ENCODE measurements at regions not wholly inside any gene's neighbourhood (a gene's known extent, or its start where the extent isn't known, plus 50 kb on each side); places are given as distances from the start of the nearest gene placed in this dataset.

DNA sequence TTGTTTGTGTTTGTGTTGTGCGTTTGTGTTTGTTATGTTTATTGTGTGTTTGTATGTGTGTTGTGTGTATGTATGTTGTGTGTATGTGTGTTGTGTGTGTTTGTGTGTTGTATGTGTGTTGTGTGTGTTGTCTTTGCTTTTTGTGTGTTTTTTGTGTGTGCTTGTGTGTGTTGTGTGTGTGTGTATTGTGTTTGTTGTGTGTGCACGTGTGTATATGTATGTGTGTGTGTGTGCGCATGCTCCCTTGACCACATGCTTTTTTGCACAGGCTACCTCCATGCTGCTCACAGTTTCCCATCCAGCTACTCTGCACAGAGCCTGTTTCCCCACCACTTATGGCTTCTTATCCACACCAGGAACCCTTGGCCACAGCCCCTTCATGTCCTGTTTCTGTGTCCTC lies 720.0 kb upstream of the ADAMTS16 start:
- DNase-seq: no peak

DNA sequence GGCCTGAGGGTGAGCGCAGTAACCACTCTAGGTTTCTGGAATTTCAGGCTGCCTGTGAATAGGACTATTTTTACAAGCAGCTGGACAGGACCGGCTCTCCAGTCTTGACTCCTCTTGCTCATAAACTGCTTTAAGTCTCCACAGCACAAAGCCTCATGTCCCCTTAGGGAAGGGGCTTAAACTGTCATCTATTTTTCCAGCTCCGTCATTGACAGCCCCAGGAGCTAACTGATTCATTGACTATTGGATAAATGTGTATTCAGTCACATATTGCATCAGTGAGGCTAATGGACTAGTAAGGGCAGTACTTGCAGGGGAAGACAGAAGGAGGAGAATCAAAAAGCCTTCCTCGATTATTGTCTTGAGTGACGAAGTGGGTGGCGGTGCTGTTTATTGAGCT lies 719.4 kb upstream of the ADAMTS16 start:
- no peak for DNase-seq

DNA sequence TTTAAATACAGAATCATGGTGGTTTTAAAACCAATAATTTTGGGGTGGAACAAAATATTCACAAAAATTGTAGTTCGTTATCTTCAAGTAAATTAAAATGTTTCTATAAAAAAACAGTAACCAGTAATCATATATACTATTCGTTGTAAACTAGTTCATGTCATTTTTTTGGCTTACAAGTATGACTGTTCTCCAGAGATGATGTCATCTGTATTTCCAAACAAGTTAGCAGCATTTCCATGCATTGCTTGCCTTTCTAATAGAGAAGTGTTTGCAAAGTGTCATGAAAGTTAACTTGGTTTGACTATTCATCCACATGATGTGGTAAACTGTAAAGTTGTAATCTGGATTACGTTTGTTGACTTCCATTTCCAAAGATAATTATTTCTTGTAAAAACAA lies 717.9 kb upstream of the ADAMTS16 start:
- DNase-seq: no peak

DNA sequence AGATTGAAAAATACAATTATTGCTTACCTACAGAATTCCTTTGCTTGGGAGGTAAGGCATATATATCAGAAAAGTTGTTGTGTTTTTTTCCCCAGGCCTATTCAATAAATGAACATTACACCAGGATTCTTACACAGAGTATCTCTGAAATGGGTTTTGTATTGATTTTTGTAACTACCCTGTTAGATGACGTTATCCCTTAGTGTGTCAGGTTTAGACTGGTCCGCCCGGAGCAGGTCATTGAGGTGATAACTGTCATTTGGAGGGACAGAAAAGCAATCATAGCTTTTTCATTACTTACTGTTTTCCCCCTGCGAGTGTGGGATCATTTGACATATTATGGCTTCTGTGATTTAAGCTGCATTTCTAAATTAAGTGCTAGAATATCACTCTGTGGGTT lies 715.2 kb upstream of the ADAMTS16 start:
- DNase-seq: no peak

DNA sequence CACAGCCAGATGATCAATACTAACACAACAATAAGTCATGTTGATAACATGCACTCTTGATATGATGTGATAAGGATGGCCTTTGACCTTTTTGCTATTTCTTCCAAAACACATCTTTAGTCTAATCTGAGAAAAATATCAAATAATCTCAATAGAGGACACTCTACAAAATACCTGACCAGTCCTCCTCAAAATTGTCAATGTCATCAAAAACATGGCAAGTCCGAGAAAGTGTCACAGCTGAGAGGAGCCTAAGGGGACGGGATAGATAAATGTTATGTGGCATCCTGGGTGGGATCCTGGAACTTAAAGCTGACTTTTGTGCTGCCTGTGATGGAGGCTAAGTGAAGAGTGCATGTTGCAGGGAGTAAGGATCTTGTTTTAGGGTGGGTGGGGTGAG lies 699.6 kb upstream of the ADAMTS16 start:
- no peak for DNase-seq

DNA sequence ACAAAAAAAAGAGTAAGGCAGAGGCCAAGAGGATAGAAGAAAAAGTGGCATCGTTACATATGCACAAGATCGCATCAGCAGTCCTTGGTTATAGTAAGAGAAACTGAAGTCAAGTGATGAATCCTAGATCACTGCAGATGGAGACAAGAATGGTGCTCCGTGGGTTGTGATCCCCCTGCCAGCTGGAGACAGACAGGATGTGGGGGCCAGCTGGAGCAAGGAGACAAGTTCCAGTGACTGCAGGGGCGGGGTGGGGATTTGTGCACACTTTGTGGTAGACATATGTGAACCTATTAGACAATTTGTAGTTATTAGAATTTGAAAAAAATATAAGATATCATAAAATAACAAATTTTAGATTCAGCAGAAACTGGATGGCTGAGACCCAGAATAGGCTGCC lies 697.9 kb upstream of the ADAMTS16 start:
- no peak for DNase-seq

DNA sequence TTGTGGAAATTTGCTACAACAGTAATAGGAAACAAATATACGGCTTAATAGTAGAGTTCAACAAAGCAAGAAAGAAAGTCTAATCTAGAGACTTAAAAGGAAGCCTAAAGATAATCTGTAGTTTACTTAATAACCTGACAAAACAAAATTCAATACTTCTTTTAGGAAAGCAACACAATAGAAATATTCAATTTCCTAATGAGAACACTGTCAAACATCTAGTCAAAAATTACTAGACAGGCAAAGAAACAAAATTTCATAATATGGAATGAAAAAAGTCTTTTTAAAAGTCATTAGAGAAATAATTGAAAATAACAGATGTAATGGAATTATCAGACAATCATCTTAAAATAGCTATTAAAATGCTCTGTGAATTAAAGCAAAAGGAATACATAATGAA lies 692.5 kb upstream of the ADAMTS16 start:
- DNase-seq: no peak

DNA sequence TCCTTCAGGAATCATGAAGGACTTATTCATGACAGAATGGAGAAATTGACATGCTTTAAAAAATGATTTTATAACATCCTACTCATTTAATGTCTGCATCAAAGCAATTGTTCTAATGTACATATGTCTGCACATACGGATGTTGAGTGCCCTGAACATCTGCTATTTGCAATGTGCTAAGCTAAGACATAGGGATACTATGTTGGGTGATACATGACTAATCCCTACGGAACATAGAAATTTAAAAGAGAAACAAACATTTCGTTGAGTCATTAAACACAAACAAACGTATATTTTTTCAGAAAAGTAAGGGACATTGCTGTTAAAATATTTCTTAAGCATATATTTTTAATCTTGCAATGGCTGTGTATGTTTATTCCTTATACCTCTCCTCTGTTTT lies 686.5 kb upstream of the ADAMTS16 start:
- DNase-seq: no peak

DNA sequence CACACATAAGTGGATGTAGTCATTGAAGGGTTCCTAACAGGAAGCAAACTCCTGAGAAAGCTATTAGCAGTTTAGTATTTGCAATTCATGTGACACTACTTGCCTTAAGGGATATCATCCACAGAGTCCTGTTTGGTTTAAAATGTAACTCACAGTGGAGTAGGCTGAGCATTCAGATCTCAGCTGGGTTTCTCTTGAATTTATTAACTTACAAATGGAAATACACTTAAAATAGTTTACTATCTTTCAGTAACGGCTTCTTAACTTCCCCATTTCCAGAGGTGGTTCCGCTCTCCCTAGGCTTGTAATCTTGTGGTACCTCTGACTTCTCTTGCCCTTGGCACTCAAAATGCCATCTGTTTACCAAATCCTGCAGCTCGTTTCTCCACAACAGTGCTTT lies 660.7 kb upstream of the ADAMTS16 start:
- no peak for DNase-seq

DNA sequence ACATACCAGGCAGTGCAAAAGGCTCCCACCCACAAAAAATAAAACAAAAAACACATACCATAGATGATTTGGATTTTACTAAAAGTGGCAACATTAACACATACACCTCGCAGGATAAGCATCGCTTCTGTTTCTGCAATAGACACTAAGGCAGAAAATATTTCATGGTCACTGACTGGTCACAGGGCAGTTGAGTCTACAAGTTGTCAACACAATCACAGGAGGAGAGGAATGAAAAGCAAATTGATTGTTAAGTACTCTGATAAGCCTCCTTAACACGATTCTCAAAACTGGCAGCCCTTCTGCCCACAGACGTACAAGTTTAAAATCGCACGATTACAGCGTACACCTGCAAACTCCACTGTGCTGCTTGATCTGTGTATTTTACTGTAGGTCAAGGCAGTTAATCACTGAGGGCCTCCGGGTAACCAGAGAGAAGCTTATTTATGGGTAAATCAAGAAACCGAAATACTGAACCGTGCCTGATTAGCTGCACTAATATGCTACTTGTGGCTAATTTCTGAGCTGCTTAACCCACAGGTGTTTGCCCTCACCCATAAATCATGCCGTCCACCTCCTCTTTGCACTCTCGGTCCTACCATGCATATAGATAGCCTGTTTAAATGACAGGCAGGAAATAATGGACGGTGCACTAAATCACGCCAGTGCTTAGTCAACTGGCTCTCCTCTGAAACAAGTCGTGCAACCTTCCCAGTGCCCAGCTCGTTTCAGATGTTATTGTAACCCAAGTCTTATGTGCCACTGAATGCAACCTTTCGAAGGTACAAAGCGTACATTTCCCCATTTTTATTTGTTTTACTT lies 659.4 kb upstream of the ADAMTS16 start:
- DNase-seq: no peak

DNA sequence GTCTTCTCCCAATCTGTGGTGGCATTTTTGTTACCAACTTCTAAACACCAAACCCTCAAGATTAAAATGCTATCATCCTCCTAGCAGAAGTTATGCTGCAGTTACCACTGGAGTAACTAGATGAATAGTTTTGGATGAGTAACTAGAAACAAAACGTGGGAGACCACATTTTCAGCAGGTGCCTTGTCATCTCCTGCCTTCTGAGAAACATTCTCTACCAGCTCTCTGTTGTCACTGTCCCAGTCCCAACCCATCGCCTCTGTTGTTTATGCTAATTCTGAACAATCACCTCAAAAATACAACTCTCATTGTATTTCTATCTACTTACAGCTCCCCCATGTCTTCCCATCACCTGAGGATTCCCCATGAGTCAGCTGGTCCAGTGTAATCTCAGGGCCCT lies 652.5 kb upstream of the ADAMTS16 start:
- no peak for DNase-seq

DNA sequence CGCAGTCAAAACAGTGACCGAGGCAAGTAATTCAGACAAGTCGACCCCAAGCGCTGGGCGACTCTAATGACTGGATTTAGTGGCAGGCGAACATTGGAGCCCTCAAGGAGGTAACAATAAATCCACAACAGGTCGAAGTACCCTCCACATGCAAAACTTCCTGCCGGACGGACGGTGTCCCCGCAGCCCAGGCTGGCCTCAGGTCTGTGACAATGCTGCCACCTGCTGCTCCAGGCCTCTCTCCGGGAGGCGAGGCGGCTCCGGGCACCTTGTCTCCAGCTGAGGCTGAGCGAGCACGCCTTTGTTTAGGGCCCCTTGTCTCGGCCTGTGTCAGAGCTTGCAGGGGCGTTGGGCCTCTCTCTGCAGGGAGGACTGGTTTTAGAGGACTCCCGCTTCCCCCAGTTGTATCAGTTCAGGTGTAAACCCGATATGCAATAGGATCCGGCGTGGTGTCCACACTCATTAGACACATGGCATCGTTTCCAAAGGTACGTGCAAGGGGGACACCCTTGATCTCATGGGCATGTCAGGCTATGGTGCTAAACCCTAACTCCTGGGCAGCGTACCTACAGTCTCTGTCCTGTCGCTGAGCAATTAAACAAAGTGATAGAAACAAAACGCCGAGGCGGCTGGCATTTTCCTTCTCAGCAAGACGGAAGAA lies 628.0 kb upstream of the ADAMTS16 start:
- peak; percentile 52 for DNase-seq

DNA sequence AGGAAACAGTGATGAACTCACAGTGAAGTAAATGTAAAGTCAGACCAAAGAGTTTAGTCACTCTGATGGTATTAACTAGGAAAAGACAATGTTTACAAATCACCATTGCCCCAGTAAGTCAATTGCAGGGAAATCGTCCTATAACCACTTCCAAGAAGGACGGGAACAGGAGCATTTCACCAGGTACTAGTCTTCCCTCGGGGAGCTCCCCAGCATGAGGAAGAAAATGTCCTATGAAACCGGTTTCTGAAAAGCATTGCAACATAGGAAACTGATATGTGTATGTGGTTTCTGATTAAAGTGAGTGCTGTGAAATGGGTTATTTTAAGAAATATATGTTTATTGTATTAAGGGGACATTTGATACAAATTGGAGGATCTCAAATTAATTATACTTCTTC lies 626.7 kb upstream of the ADAMTS16 start:
- DNase-seq: no peak

DNA sequence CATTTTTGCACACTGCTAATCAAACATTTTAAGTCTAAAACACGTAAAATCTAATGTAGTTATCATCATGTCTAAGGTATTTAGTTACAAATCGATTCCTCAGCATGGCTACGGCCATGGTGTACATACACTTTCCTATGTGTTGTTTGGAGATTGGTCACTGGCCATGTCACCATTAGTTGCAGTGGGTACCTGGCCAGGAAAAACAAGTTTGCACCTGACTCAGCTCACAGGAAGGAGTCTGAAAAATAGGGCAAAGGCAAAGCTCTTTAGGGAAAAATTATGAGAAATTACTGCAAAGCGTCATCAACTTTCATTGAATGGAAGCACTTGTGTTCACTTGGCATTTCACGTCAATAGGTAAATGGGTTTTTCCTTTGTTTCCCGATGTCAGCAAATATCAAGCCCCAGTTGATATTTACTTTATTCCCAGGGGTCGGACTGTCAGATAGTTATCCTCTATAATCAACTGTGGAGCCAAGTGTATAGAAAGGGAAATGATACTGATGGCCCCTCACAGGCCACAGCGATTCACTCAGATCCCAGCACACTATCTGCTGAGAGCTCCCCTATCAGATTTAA lies 626.0 kb upstream of the ADAMTS16 start:
- DNase-seq: no peak

DNA sequence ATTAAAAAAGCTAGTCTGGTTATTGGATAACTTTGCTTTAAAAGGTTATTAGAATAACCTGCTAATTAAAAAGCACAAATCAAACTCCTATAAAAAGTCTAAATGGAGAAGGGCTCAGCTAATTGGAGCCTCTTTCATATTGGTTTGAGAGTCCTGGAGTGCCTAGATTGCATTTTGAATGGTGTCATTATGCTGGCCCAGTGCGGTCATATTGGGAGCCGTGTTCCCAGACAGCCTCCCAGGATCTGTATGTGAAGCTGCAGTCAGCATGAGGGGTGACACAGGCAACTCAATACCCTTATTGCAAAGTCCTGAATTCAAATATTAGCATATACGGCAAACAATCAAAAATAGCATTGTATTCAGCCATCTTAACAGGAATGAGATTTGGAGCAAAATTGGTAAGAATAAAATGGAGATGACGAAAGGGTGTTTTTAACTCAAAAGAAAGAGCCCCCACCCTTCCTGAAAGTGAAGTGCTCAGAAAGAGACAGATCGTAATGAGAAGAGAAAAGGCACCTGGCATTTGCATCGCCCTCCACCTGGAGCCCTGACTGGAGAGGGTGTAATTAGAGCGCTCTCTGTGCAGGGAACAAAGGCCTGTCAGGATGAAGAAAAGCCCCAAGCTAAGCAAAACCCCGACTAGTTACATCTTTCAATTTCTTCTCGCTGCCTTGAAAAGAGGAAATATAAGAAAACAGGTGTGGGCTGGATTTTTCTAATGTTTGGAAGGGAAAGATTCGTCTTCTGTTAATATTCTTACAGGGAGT lies 621.0 kb upstream of the ADAMTS16 start:
- DNase-seq: no peak

DNA sequence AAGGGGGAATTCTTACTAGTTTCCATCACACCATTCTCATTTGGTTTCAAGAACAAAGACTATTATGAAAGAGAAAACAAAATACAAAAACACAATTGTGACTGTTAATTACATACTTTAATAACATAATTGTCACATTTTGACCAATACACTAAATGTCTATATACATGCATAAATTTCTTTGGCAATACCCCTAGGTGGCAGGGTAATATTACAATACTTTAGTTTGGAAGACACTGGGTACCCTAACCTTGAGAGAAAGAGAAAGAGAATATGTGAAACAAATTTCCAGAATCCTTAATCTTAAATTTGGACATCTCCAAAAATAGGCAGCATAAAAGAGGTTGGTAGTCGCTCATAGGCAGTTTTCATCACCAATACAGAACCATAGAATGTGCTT lies 619.6 kb upstream of the ADAMTS16 start:
- no peak for DNase-seq

DNA sequence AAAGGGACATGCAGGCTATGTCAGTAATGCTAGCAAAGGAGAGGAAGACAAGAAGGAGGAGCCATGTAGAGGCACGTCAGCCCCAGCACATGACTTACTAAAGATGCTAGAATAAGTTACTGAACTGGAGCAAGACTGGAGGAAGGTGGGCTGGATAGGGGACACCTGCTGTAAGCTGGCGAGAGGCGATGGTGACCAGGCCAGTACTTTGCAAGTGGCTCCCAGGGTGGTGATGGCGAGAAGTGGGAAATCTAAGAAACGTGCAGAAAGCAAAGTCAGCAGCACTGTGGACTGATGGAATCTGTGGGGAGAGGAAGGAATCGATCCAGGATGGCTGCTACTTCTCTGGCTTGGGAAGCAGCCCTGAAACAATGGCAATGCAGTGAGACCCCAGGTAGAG lies 617.1 kb upstream of the ADAMTS16 start:
- DNase-seq: no peak

DNA sequence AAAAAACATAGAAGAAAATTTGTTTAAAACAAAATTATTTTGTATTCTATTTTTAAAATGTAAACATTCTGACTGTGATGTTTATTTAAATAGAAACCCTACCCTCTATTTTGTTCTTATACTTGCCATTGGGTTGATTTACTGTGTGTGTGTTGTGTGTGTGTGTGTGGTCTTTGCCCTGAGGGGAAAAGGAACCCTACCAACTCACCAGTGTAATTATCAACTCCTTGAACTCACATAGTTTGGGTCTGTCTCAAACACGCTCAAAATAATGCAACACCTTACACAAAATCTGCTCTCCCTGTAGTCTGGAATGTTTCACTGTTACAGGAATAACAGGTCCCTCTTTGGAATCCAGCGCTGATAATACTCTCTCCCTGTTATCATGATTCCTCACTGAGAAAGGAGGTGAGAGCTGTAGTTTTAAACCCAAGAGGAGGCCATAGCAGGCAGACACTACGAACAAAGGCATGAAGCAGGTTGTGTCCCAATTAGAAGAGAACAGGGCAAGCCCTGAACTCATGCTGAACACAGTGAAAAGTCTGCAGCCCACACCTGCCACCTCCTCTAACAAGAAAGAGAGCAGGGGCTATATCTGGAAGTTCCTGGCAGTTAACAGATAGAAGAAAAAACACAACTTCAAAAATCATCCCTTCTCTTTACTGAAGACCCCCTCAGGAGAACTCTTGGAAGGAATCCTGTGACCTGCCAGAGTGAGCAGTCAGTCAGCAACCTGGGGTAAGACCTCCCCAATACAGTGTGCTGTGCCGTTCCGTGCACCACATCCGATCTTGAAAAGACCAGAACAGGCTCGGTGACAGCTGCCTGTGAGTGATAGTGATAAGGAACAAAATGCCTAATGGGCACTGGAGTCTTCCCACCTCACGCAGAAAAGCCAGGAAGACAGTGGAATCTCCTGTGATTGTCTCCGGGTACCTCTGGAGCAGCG lies 608.1 kb upstream of the ADAMTS16 start:
- no peak for DNase-seq

DNA sequence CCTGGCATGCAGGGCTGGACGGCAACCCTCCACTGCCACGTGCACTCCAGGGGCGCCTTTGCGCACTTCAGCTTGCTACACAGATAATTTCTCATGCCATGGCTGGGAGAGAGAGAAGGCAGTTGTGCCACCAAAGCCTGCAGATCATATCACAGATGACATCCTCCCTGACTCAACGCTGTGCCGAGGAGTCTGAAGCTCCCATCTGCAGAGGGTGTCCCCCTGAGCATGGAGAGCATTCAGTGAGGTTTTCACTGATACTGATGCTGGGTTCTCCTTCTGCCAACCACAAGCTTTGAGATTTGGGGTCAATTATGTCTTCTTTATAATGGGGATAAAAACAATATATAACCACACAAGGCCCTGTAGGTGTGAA lies 607.4 kb upstream of the ADAMTS16 start:
- no peak for DNase-seq

DNA sequence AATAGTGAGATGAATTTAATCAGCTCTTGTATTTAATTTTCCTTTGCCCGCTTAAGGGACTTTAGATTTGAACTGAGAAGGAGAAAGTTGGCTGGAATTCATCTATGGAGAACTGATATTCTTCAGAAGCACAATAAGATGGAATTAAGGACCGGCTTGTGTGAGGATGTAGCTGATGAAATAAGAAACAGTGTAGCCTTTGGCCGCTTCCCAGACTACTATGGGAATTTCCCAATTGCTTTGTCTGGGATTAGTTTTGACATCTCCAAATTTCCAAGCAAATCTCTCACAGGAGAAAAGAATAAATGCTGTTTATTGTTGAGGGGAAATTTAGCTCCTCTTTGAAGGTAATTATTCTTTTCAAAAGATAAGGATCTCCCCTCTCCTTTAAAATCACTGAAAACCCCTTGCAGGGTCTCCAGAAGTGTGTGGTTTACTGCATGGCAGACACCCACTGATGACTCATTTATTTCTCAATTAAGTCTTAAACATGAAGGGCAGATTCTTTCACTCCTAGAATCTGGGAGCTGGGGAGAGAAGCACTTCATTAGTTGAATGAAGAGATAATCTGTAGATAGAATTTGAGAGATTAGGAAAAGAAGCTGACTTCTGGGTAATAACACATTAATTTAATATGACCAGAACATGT lies 606.5 kb upstream of the ADAMTS16 start:
- DNase-seq: no peak

DNA sequence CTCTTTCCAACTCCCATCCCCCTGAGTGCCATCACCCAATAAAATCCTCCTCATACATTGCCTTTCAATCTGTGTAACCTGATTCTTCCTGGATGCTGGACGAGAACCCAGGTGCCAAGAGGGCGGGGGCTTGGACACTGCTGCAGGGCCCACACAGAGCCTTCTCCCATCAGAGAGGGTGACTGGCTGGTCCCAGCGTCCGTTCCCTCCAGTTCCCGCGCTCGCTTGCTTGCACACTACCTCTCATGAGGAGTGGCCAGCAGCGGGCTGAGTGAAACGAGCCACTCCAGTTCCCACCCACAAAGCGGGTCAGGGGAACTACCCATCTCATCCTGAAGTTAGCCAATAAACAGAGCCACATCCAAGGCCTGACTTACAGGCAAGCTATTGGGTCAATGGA lies 602.6 kb upstream of the ADAMTS16 start:
- no peak for DNase-seq

All from left hindlimb (tissue), 1 donor.